GM12891 (cell line): ENCODE measurements at regions not wholly inside any gene's neighbourhood (a gene's known extent, or its start where the extent isn't known, plus 50 kb on each side); places are given as distances from the start of the nearest gene placed in this dataset.

Source experiments
- DNase-seq: peaks from one replicate; pipeline ENCODE4 v3.0.0; 2011; ENCODE audit warnings: low spot score; ENCODE audit not compliant: insufficient read length
- FAIRE-seq: peaks from 2 replicates; lab custom pipeline; 2011; peaks lifted over from hg19 to GRCh38; lab: Jason Lieb, UNC
- PAX5 ChIP-seq: IDR thresholded peaks from 2 replicates; pipeline ENCODE4 v1.6.1; 2011; ENCODE audit warnings: low read length, moderate library complexity, mild to moderate bottlenecking; ENCODE audit not compliant: insufficient read depth, severe bottlenecking
- POLR2A ChIP-seq: IDR thresholded peaks from 2 replicates; pipeline ENCODE4 v1.6.1; 2011; ENCODE audit warnings: low read depth, low read length, control low read depth
- POLR2AphosphoS5 ChIP-seq: IDR thresholded peaks from 2 replicates; pipeline ENCODE4 v1.6.1; 2011; ENCODE audit warnings: low read depth, low read length, control low read depth
- POU2F2 ChIP-seq: IDR thresholded peaks from 2 replicates; pipeline ENCODE4 v1.6.1; 2011; ENCODE audit warnings: low read depth, mild to moderate bottlenecking, control low read depth, low read length, moderate library complexity
- SPI1 ChIP-seq: IDR thresholded peaks from 2 replicates; pipeline ENCODE4 v1.6.1; 2011; ENCODE audit warnings: low read depth, low read length, control low read depth
- TAF1 ChIP-seq: IDR thresholded peaks from 2 replicates; pipeline ENCODE4 v1.6.1; 2011; ENCODE audit warnings: low read depth, low read length, control low read depth

- FAIRE-seq (no peak), DNase-seq (no peak)
- TF ChIP-seq POLR2AphosphoS5 = no peak
- TF ChIP-seq TAF1 = no peak
- TF ChIP-seq PAX5 = no peak
- no peak for TF ChIP-seq POU2F2
- no peak for TF ChIP-seq POLR2A
- no peak for TF ChIP-seq SPI1
These were observed 56.2 kb downstream of the PABPC4L start for GRCh38 chr4:134145369-134145768.

DNA sequence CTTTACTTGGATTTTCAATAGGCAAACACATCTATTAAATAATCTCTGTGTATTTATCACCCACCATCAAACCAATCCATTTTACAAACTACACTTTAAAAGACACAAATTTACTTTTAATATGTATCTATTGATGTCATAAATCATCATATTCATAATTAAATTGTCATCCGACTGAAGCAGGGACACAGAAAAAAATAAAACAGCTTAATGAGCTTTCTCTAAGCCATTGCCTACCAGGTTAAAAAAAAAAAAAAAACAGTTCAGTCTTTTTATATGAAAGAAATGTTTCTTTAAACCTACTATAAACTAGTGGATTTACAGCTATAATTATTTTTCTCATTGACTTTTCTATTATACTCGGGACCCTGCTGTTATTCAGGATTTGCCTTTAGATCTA is 57.3 kb downstream of the PABPC4L start:
- TF ChIP-seq POLR2AphosphoS5 (no peak), SPI1 (no peak), POU2F2 (no peak), PAX5 (no peak), POLR2A (no peak), TAF1 (no peak)
- DNase-seq = no peak
- FAIRE-seq = no peak

- TF ChIP-seq TAF1 (no peak), POU2F2 (no peak), POLR2A (no peak), PAX5 (no peak), POLR2AphosphoS5 (no peak), SPI1 (no peak)
- no peak for FAIRE-seq
These were observed 59.9 kb downstream of the PABPC4L start for GRCh38 chr4:134141728-134142127.

DNA sequence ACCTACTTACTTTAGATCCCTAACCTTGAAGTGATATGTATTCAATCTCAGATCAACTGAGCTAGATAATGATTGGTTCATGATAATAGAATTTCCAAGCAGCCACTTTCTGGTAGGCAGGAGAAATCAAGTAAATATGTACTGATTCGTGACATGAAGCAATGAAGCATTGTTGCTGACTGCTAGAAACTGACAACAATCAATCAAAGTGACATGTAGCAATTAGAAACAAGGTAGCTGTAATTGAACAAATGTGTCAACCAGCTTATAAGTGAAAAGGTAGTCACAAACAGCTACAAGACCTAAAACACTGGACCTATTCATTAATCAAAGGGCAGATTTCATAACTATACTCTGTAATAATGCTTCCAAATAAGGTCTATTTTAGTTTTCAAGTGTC is 62.4 kb downstream of the PABPC4L start:
- TF ChIP-seq POU2F2 = no peak
- no peak for TF ChIP-seq SPI1
- no peak for TF ChIP-seq POLR2AphosphoS5
- no peak for TF ChIP-seq PAX5
- TF ChIP-seq TAF1 = no peak
- TF ChIP-seq POLR2A = no peak
- no peak for FAIRE-seq
- DNase-seq = no peak

More at GRCh38 chr4:134141728-134142127, 59.9 kb downstream of the PABPC4L start:
- DNase-seq = no peak

GRCh38 chr4:134132086-134132783 is 69.4 kb downstream of the PABPC4L start:
- no peak for DNase-seq
- no peak for FAIRE-seq
- TF ChIP-seq PAX5 (no peak), POLR2AphosphoS5 (no peak), POU2F2 (no peak), SPI1 (no peak), TAF1 (no peak), POLR2A (no peak)

DNA sequence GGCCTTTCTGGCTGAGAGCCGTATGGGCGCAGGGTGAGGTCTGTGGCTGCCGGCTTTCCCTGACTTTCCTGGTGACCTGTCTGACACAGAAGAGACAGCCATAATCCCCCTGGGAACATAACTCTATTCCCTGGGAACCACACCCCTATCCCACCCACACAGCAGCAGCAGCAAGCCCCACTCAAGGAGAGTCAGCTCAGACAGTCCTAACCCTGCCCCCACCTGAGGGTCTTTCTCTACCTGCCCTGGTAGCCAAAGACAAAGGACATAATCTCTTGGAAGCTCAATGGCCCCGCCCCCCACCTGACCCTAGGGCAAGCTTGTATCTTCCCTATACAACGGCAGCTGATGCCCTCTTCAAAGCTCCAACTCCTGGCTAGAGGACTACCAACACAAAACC is 74.6 kb downstream of the PABPC4L start:
- DNase-seq = no peak
- no peak for FAIRE-seq
- no peak for TF ChIP-seq POLR2A
- no peak for TF ChIP-seq POU2F2
- no peak for TF ChIP-seq TAF1
- no peak for TF ChIP-seq POLR2AphosphoS5
- TF ChIP-seq PAX5 = no peak
- no peak for TF ChIP-seq SPI1

GRCh38 chr4:134126000-134126560 is 75.5 kb downstream of the PABPC4L start:
- DNase-seq = no peak
- TF ChIP-seq SPI1 = no peak
- TF ChIP-seq TAF1 = no peak
- TF ChIP-seq PAX5 = no peak
- TF ChIP-seq POLR2AphosphoS5 = no peak
- TF ChIP-seq POLR2A = no peak
- no peak for TF ChIP-seq POU2F2
- FAIRE-seq = no peak

DNA sequence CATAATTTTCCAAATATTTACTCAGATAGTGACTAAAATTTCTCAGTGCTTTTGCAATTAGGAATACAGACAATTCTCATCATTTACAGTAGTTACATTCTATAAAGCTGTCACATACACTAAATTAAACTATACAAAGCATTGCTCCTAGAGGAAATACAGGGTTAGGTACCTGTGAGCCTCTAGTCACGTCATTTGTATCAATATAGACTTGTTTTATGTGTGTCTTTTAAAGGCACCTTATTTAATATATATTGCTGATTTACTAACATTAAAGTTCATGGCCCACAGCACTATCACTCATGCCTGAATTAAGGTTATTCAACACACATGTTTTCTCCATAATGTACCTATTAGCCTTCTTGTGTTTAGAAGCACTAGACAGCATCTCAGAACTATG is 78.7 kb downstream of the PABPC4L start:
- FAIRE-seq (no peak), DNase-seq (no peak)
- TF ChIP-seq SPI1 (no peak), POLR2AphosphoS5 (no peak), POLR2A (no peak), POU2F2 (no peak), TAF1 (no peak)

- TF ChIP-seq POLR2A (no peak), POLR2AphosphoS5 (no peak), TAF1 (no peak), POU2F2 (no peak), SPI1 (no peak), PAX5 (no peak)
- DNase-seq = no peak
- FAIRE-seq = no peak
These were observed 84.0 kb downstream of the PABPC4L start for GRCh38 chr4:134117392-134118183.

- no peak for DNase-seq
- no peak for FAIRE-seq
- no peak for TF ChIP-seq SPI1
- no peak for TF ChIP-seq POLR2A
- TF ChIP-seq POLR2AphosphoS5 = no peak
- TF ChIP-seq TAF1 = no peak
These were observed 111.7 kb downstream of the PABPC4L start for GRCh38 chr4:134089885-134090284.
